H9 (cell line): ENCODE measurements at regions not wholly inside any gene's neighbourhood (a gene's known extent, or its start where the extent isn't known, plus 50 kb on each side); places are given as distances from the start of the nearest gene placed in this dataset.

Experiments used
- DNase-seq: peaks from one replicate; pipeline ENCODE4 v3.0.0-alpha.2; 2017
- H2AFZ ChIP-seq: one replicate; pipeline ENCODE4 v1.6.1; 2013; ENCODE audit warnings: mild to moderate bottlenecking, low read length, control low read depth, moderate library complexity
- H2AK5ac ChIP-seq: 2 replicates; pipeline ENCODE4 v1.6.1; 2013; ENCODE audit warnings: low read length, control low read depth, mixed read lengths; ENCODE audit not compliant: insufficient read length
- H2BK120ac ChIP-seq: one replicate; pipeline ENCODE4 v1.6.1; 2013; ENCODE audit warnings: low read depth, mild to moderate bottlenecking, low read length, control low read depth, inconsistent platforms; ENCODE audit not compliant: poor library complexity, severe bottlenecking
- H2BK12ac ChIP-seq: 2 replicates; pipeline ENCODE4 v1.6.1; 2013; ENCODE audit warnings: low read length, control low read depth, mixed read lengths, low read depth; ENCODE audit not compliant: insufficient read length
- H2BK15ac ChIP-seq: 2 replicates; pipeline ENCODE4 v1.6.1; 2013; ENCODE audit warnings: low read depth, low read length, control low read depth
- H2BK20ac ChIP-seq: one replicate; pipeline ENCODE4 v1.6.1; 2013; ENCODE audit warnings: low read depth, mild to moderate bottlenecking, low read length, control low read depth, inconsistent platforms; ENCODE audit not compliant: poor library complexity, severe bottlenecking
- H2BK5ac ChIP-seq: 2 replicates; pipeline ENCODE4 v1.6.1; 2013; ENCODE audit warnings: low read length, control low read depth, mixed read lengths; ENCODE audit not compliant: insufficient read length
- H3K14ac ChIP-seq: 2 replicates; pipeline ENCODE4 v1.6.1; 2013; ENCODE audit warnings: low read length, control low read depth; ENCODE audit not compliant: insufficient read depth
- H3K18ac ChIP-seq: 2 replicates; pipeline ENCODE4 v1.6.1; 2013; ENCODE audit warnings: low read depth, mild to moderate bottlenecking, mixed read lengths, low read length, control low read depth; ENCODE audit not compliant: insufficient read length
- H3K23ac ChIP-seq: 2 replicates; pipeline ENCODE4 v1.6.1; 2013; ENCODE audit warnings: low read length, control low read depth, mixed read lengths, low read depth; ENCODE audit not compliant: insufficient read length
- H3K23me2 ChIP-seq: 2 replicates; pipeline ENCODE4 v1.6.1; 2013; ENCODE audit warnings: low read depth, mild to moderate bottlenecking, mixed read lengths, low read length, control low read depth; ENCODE audit not compliant: insufficient read length, poor library complexity, severe bottlenecking
- H3K27ac ChIP-seq: 2 replicates; pipeline ENCODE4 v1.5.1; 2013; ENCODE audit warnings: low read length, control low read depth, mixed read lengths, low read depth; ENCODE audit not compliant: insufficient read length
- H3K27me3 ChIP-seq: 2 replicates; pipeline ENCODE4 v1.6.1; 2013; ENCODE audit warnings: low read length, control low read depth, inconsistent platforms; ENCODE audit not compliant: insufficient read depth
- H3K4ac ChIP-seq: 2 replicates; pipeline ENCODE4 v1.6.1; 2013; ENCODE audit warnings: low read depth, mild to moderate bottlenecking, control low read depth, inconsistent platforms, low read length, moderate library complexity
- H3K4me1 ChIP-seq: 2 replicates; pipeline ENCODE4 v1.6.1; 2013; ENCODE audit warnings: low read length, control low read depth, inconsistent platforms; ENCODE audit not compliant: insufficient read depth
- H3K4me2 ChIP-seq: 2 replicates; pipeline ENCODE4 v1.6.1; 2013; ENCODE audit warnings: low read length, control low read depth, mixed read lengths; ENCODE audit not compliant: insufficient read length, insufficient read depth
- H3K56ac ChIP-seq: 2 replicates; pipeline ENCODE4 v1.6.1; 2013; ENCODE audit warnings: low read depth, mild to moderate bottlenecking, mixed read lengths, low read length, control low read depth; ENCODE audit not compliant: insufficient read length
- H3K79me1 ChIP-seq: 2 replicates; pipeline ENCODE4 v1.6.1; 2013; ENCODE audit warnings: low read depth, mild to moderate bottlenecking, moderate library complexity, low read length, control low read depth, inconsistent platforms; ENCODE audit not compliant: insufficient read depth, poor library complexity, severe bottlenecking
- H3K79me2 ChIP-seq: 2 replicates; pipeline ENCODE4 v1.6.1; 2013; ENCODE audit warnings: low read length, control low read depth, inconsistent platforms; ENCODE audit not compliant: insufficient read depth
- H3K9ac ChIP-seq: 2 replicates; pipeline ENCODE4 v1.6.1; 2013; ENCODE audit warnings: low read length, control low read depth, mixed read lengths; ENCODE audit not compliant: insufficient read length; ENCODE audit errors: extremely low read depth
- H3K9me3 ChIP-seq: one replicate; pipeline ENCODE4 v1.6.1; 2013; ENCODE audit warnings: low read depth, low read length, inconsistent platforms; ENCODE audit not compliant: control insufficient read depth
- H3T11ph ChIP-seq: one replicate; pipeline ENCODE4 v1.6.1; 2013; ENCODE audit warnings: mild to moderate bottlenecking, low read length, control low read depth, inconsistent platforms
- H4K20me1 ChIP-seq: one replicate; pipeline ENCODE4 v1.6.1; 2013; ENCODE audit not compliant: control insufficient read depth, insufficient read length, insufficient read depth
- H4K5ac ChIP-seq: 2 replicates; pipeline ENCODE4 v1.6.1; 2013; ENCODE audit warnings: low read depth, mild to moderate bottlenecking, mixed read lengths, low read length, control low read depth; ENCODE audit not compliant: insufficient read length
- H4K8ac ChIP-seq: replicated peaks from 2 replicates; pipeline ENCODE4 v1.6.1; 2013; ENCODE audit warnings: low read length, control low read depth, mixed read lengths, low read depth; ENCODE audit not compliant: insufficient read length
- H4K91ac ChIP-seq: 2 replicates; pipeline ENCODE4 v1.6.1; 2013; ENCODE audit warnings: low read depth, mild to moderate bottlenecking, moderate library complexity, mixed read lengths, low read length, control low read depth; ENCODE audit not compliant: insufficient read length
- H3K27ac Mint-ChIP-seq, 3 experiments: 2 replicates in 2 of 3; 3 replicates in 1 of 3; pipeline ENCODE4 v1.8.0; 2020 to 2021; ENCODE audit warnings: mixed read lengths in 3 of 3, mild to moderate bottlenecking in 1 of 3, moderate library complexity in 1 of 3
- H3K27me3 Mint-ChIP-seq: 2 replicates; pipeline ENCODE4 v1.8.0; 2021; ENCODE audit warnings: low read depth, mild to moderate bottlenecking, moderate library complexity, mixed read lengths
- H3K36me3 Mint-ChIP-seq, 3 experiments: 2 replicates in 2 of 3; 3 replicates in 1 of 3; pipeline ENCODE4 v1.8.0; 2020 to 2021; ENCODE audit warnings: low read depth in 3 of 3, mixed read lengths in 3 of 3; ENCODE audit not compliant: insufficient read depth in 1 of 3
- H3K4me1 Mint-ChIP-seq, 2 experiments: 2 replicates each; pipeline ENCODE4 v1.8.0; 2020; ENCODE audit warnings: mixed read lengths in 2 of 2
- H3K4me3 Mint-ChIP-seq, 2 experiments: 2 replicates in 1 of 2; 3 replicates in 1 of 2; pipeline ENCODE4 v1.8.0; 2020 to 2021; ENCODE audit warnings: mild to moderate bottlenecking in 2 of 2, mixed read lengths in 2 of 2, moderate library complexity in 1 of 2
- H3K9me3 Mint-ChIP-seq, 2 experiments: 2 replicates in 1 of 2; 3 replicates in 1 of 2; pipeline ENCODE4 v1.8.0; 2020; ENCODE audit warnings: mild to moderate bottlenecking in 2 of 2, mixed read lengths in 2 of 2, moderate library complexity in 1 of 2
- WGBS: extraction: QIAGEN DNeasy Blood & Tissue Kit; methylation state at CpG from one replicate; pipeline ENCODE4 v1.1.7; 2013; ENCODE audit warnings: missing lambda C conversion rate, low lambda C conversion rate, mixed read lengths; ENCODE audit not compliant: insufficient read length; ENCODE audit errors: extremely low coverage; 5-methylcytosine and 5-hydroxymethylcytosine counted together
- TF ChIP-seq, protein P1 (sequence below): fragments of 200-600 bp; sonication (generic); conservative IDR thresholded peaks from 3 replicates; pipeline ENCODE4 v1.8.0; 2021; ENCODE audit warnings: antibody characterized with exemption, mild to moderate bottlenecking

DNA sequence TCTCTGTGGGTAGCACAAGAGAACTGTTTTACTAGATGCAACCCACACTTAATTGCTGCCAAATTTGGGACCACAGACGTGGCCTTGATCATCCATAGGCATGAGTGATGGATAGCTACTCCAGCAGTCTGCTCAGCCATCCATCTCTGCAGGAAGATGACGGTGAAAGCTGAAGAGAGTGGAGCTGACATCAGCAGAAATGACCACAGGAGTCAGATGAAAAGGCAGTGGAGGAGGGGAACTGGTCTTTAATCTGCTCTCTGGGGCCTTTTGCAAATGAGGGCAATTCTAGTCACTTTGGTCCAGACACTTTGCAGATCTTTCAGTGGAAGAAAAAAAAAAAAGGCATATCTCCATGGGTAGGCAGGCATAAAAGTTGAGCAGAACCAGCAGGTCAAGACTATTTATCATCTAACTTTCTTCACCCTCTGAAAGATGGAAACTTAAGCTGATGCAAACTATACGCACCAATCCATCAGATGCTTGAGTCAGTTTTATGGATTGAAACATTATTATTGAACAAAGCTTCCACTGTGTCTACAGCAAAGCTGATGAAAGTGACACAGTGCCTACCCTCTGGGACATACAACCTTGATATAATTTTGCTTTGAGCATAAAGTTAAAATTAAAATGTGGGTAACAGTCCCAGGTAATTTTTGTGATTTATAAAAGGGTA lies 281.6 kb upstream of the OBI1 start:
- peaks cover 6 to 7% of the 10 kb centered on the region in 2 experiments for H3K4me1 Mint-ChIP-seq
- Histone ChIP-seq H2BK5ac (no peak overlapping the region), H2BK15ac (no peak overlapping the region), H3K18ac (no peak overlapping the region), H3K79me2 (no peaks in the 10 kb centered on the region), H4K5ac (no peak overlapping the region), H2BK20ac (no peak overlapping the region), H3K4me2 (no peak overlapping the region), H3K9me3 (no peaks in the 10 kb centered on the region), H3K56ac (no peak overlapping the region), H3K14ac (no peak overlapping the region), H4K8ac (no peak overlapping the region), H3T11ph (no peak overlapping the region), H2BK120ac (no peak overlapping the region), H4K91ac (no peak overlapping the region), H2BK12ac (no peak overlapping the region), H3K79me1 (no peaks in the 10 kb centered on the region), H2AK5ac (no peak overlapping the region), H3K23me2 (no peaks in the 10 kb centered on the region), H2AFZ (no peak overlapping the region), H3K27ac (no peak overlapping the region), H4K20me1 (peaks cover 3% of the 10 kb centered on the region), H3K23ac (no peak overlapping the region), H3K4ac (no peak overlapping the region), H3K27me3 (no peaks in the 10 kb centered on the region), H3K9ac (no peak overlapping the region), H3K4me1 (no peaks in the 10 kb centered on the region)
- WGBS: no CpG with 5 or more reads among the region's 3 CpGs
- H3K9me3 Mint-ChIP-seq: no peaks in the 10 kb centered on the region
- TF ChIP-seq, protein P1, sequence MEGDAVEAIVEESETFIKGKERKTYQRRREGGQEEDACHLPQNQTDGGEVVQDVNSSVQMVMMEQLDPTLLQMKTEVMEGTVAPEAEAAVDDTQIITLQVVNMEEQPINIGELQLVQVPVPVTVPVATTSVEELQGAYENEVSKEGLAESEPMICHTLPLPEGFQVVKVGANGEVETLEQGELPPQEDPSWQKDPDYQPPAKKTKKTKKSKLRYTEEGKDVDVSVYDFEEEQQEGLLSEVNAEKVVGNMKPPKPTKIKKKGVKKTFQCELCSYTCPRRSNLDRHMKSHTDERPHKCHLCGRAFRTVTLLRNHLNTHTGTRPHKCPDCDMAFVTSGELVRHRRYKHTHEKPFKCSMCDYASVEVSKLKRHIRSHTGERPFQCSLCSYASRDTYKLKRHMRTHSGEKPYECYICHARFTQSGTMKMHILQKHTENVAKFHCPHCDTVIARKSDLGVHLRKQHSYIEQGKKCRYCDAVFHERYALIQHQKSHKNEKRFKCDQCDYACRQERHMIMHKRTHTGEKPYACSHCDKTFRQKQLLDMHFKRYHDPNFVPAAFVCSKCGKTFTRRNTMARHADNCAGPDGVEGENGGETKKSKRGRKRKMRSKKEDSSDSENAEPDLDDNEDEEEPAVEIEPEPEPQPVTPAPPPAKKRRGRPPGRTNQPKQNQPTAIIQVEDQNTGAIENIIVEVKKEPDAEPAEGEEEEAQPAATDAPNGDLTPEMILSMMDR: no peak
- no peak overlapping the region for H3K27ac Mint-ChIP-seq
- H3K4me3 Mint-ChIP-seq: no peak overlapping the region
- H3K27me3 Mint-ChIP-seq: no peaks in the 10 kb centered on the region; the same call in 1 of the 2 replicates
- no peak for DNase-seq
- no peaks in the 10 kb centered on the region for H3K36me3 Mint-ChIP-seq
